H4 (cell line): ENCODE measurements at regions not wholly inside any gene's neighbourhood (a gene's known extent, or its start where the extent isn't known, plus 50 kb on each side); places are given as distances from the start of the nearest gene placed in this dataset.
"Not testable (repeated sequence)": the region's sequence is repeated elsewhere in the genome, so short reads cannot be mapped to it uniquely, and the experiment has no call there.

Experiments used
- DNase-seq: peaks from one replicate; pipeline ENCODE4 v3.0.0-alpha.2; 2015; ENCODE audit warnings: low spot score

DNA sequence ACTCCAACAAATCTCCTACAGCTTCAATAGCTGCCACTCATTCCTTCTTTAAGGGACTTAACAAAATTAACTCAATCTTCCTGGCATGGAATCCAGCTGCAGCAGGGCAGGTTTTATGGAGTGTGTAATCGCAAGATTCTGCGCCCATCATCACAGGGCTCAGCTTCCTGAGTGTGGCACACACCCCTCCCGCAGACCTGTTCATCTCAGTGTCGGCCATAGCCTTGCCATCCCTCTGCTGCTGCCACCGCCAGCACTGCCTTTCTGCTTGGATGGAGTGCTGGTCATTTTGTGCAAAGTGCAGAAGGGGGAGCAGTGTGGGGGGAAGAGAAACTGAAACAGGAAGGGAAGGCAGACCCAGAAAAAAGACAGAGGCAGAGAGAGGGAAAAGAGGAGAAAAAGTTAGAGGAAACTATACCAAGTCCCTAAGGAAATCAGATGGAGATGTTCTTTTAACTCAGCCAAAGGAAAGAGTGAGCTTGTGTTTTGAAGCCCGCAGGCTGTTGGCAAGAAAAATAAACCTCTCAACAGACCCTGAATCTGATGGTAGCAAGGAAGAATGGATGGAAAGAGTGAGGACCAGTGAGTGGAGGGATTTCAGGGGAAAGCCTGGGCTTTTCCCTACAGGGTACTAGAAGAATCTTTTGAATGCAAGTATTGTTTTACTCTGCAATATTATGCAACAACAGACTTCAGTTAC, 324.2 kb downstream of the SEC16B start:
- no peak for DNase-seq

DNA sequence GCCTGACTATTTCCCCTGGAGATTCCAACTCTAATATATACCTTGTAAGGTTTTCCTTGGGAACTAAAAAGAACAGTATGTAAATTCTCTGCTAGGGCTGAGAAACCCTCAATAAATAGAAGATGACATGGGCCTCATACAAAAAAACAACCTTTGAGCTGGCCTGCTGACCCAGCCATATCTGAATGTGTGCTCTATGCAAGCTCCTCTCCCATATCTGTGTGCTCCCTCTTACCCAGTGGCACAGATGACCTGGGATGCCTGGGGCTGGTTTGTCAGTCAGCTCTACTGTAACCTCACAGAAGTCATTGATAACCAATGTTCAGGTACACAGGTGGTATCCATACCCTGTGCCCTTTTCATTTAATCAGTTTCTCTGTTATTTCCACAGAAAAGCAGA, 329.2 kb downstream of the SEC16B start:
- no peak for DNase-seq

DNA sequence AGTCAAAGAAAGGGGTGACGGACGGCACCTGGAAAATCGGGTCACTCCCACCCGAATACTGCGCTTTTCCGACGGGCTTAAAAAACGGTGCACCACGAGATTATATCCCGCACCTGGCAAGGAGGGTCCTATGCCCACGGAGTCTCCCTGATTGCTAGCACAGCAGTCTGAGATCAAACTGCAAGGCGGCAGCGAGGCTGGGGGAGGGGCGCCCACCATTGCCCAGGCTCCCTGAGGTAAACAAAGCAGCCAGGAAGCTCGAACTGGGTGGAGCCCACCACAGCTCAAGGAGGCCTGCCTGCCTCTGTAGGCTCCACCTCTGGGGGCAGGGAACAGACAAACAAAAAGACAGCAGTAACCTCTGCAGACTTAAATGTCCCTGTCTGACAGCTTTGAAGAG, 335.7 kb downstream of the SEC16B start:
- DNase-seq: not testable (repeated sequence)

DNA sequence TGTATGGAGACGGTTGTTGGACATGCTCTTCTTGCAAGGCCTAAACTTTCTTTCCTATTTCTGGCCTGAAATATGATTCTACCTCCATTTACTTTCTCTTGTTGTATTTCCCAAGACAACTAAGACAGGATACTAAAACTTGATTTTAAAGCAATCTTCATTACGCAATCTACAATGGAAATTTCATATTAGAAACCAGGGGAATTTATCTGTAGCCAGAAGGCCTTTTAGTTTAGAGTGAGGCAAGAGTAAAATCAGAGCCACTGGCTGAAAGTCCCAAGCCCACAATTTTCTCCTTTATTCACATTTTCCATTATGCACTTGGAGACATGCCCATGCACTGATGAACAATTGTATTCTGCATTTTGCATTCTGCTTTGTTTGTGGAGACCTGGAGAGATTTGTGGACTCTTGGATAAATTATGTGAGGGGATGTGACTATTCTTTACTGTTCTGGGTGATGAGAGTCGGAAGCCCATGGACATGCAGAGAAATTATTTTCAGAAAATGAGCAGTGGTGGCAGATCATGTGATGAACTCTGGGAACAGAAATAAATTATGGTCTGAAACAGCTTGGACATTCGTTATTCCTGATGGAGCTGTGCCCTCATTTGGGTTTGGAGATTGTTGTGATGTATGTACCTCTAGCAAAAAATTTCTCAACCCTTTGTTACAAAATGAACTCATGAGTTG, 336.8 kb downstream of the SEC16B start:
- DNase-seq: no peak

DNA sequence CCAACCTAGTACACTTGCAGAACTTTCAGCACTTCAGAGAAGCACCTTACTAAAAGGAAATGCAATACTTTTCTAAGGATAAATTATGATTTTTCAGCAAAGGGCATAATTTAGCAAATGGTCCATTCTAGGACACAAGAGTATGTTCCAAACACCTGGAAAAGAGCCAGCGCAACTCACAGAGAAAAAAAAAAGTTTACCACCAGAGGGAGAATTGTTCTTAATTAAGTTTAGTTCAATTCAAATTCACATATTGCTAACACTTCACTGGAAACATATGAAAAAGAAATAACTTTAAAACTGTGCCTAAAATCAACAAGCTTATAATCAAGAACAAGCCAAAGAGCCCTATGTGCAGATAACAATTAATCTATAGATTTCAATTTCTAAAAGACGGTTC, 338.1 kb downstream of the SEC16B start:
- no peak for DNase-seq

DNA sequence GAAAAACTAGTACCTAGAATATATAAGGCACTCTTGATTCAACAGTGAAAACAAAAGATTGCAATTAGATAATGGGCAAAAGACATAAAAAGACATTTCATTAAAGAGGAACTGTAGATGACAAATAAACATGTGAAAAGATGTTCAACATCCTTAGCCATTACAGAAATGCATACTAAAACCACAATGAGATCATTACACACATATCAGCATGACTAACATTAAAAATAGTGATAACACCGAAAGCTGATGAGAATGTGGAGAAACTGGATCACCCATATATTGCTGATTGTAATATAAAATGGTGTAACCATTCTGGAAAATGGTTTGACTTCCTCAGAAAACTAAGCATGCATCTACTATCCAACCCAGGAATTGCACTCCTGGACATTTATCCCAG, 340.3 kb downstream of the SEC16B start:
- DNase-seq: no peak

DNA sequence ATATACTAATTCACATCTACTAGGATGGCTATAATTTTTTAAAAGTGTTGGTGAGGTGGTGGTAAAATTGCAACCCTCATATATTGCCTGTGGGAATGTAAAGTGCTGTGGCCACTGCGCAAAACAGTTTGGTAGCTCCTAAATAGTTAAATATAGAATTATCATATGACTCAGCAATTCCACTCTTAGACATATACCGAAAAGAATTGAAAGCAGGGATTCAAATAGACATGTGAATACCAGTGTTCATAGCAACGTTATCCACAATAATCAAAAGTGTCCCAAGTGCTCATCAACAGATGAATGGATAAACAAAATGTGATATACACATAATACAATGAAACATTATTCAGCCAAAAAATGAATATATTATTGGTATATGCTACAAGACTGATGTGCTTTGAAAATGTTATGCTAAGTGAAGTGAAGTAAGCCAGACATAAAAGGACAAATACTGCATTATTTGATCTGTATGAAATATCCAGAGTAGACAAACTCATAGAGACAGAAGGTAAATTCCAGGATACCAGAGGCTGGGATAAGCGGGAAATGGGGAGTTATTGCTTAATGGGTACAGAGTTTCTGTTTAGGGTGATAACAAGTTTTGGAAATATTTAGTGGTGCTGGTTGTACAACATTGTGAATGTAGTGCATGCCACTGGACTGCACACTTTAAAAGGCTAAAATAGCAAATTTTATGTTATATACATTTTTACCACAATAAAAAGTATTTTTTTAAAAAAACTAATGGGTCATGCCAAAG, 342.5 kb downstream of the SEC16B start:
- no peak for DNase-seq

DNA sequence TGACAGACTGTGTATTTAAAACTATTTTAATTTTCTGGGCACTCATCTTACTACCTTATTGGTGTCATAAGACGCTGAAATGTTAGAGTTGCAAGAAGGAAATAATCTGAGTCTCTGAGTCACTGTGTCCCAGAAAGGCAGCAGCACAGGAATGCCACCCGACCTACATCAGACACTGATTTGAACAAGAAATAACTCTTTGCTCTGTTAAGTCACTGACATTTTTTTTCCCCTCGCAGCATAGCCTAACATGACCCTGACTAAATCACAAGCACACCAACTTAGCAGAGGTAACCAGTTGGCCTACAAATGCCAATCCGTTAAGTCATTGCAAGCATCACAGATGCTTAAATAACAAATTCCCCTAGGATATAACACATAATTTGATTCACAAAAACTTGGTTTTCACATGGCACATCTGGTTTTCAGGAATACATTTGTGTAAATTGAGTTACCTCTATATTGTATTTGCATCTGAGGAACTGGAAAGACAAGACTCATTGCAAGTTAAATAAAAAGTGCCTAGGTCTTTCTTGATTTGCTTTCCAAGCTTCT, 349.1 kb downstream of the SEC16B start:
- DNase-seq: no peak

DNA sequence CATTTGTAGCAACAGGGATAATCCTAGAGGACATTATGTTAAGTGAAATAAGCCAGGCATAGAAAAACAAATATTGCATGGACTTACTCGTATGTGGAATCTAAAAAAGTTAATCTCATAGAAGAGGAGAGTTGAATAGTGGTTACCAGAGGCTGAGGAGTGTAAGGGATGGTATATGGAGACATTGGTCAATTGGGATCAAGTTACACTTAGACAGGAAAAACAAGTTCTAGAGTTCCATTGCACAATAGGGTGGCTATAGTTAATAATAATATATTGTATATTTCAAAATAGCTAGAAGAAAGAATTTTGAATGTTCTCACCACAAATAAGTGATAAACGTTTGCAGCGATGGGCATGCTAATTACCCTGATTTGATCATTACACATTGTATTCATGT, 354.6 kb downstream of the SEC16B start:
- no peak for DNase-seq

DNA sequence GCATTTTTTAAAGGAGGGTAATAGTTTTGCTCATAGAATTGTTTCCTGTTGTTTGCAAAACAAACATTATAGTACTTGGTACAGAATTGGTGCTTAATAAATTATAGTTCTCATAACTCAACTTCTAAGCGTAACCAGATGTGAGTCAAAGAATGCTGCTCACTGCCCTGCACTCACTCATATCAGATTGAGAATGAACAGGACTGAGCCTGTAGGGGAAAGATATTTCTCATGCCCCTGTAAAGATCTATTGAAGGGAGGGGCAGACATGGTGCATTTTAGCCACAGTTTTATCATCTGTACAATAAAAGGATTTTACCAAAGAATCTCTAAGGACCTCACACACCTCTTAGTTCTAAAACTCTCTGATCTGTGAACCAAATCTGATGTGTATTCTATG, 358.5 kb downstream of the SEC16B start:
- no peak for DNase-seq

DNA sequence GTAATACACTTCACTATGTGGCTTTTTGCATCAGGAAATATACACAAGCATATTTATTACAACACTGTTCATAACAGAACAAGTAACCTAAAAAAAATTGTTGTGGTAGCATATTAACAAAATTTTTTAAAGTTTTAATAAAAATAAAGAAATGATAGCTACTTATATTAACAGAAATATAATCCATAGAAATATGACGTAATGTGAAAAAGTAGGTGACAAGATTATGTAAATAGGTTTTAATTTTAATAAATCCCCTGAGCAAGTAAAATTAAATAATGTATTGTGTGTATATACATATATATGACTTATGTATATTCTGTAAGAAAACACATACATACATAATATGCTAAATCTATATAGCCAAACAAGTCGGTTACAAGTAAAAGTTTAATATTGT, 359.9 kb downstream of the SEC16B start:
- DNase-seq: no peak

DNA sequence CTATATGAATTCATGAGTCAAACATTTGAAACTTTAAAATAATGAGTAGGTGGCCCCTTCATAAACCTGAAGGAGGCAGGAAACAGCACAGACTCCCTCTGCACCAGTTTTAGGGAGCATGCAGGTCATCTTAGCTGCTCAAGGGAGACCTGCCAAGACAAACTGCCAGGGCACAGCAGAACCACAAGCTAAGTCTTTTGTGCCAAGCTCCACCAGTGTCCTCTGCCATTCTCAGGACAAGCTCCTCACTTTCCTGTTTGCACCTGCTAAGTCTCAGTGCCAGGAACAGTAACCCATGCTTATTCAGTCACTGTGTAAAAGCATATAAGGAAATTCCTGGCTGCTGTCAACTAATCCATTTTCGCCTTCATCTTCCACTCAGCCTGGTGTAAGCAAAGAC, 368.9 kb downstream of the SEC16B start:
- DNase-seq: no peak

DNA sequence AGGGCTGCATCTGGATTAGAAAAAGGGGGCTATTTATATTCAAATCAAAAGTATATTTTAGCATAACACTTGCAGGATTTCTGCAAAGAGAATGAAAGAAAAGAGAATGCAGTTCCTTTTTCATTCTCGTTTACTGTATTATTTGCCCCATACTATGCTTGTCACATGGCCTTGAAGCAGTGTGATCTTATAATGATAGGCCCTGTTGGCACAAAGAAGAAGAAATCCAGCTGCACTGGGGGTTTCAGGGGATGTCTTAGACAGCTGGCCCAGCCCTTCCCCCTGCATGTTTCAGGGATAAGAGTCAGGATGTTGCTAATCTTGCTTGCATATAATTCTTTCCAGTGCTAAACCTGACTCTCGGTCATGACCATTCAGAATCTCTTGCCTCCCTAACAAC, 369.5 kb downstream of the SEC16B start:
- no peak for DNase-seq

DNA sequence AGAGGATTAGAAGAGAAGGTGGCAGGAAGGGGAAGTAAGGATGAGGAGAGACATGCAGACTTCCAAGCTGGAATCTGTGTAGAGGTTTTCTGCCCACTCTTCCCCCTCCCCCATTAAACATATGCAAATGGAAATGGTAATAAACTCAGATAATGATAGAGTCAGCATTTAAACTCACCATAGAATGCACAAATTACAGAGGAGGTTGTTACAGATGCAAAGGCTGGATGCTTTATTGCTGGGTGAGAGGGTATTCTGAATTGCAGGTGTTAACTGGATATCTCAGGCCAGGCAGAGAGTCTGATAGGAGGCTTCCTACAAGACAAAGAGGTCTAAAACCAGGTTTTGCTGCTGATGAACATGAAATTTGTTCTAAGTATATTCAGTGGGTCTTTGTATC, 372.5 kb downstream of the SEC16B start:
- no peak for DNase-seq

DNA sequence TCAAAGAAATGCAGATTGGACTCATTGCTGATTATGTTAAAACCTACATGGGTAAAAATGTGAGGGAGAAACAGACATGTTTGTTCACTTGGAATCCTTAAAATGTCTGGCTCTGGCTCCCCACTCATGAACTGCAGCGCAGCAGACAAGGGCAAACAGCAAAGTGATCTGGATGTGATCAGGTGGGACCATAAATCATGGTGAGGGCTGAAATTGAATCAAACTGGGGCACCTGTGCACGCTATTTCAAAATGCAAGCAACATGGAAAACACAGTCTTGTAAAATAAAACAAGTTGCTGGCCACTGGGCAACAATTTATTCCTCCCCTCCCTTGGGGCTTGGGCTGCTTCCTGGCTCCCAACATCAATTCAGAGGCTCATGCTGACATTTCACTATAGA, 373.4 kb downstream of the SEC16B start:
- DNase-seq: no peak

DNA sequence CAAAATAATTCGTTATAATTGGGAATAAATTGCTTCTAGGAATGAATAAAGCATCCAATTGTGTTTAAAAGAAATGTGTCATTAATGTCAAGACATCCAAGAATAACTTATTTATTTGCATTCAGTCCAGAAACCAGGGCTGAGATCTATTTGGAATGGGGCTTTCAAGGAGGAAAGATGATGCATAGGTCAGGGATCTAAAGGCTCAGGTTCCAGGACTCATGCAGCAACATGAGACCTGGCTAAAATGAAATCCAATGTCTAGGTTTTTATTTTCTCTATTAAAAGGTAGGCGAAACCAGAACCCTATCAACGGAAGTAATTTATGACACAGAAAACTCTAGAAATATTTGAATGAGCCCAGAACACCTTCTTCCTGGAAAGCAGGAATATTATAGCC, 376.8 kb downstream of the SEC16B start:
- DNase-seq: no peak

DNA sequence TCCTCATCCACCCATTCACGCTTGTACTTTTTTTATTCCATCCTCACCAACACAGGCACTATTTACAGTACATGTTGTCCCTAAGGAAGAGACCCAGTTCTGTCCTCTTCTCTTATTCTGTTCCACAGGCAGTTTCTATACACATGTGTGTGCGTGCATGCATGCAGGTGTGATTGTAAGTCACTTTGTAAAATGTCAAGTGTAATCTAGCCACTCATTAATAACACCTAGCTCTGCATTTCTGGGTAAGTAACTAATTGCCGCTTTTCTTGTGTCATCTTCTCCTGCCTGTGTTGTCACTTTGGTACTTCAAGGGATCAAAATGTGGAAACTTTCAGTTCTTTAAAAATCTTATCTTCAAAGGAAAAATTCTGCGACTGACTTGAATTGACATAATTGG, 377.2 kb downstream of the SEC16B start:
- DNase-seq: no peak

DNA sequence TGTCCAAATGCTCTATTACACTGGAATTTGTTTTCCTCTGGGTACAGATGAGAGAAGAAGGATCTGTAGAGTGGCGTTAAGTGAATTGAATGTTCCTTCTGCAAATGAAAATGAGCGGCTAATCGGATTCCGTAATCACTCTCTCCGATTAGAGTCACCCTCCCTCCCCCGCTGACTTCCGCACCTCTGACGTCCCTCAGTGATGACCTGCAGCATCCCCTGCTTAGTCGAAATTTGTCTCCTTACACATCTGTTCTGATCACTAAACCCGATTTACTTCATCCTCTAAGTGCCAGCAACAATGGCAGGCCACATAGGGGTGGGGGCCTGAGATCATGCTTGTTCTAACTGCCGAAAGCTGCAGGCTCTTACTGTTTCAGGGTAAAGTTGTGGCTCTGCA, 378.7 kb downstream of the SEC16B start:
- DNase-seq: no peak

DNA sequence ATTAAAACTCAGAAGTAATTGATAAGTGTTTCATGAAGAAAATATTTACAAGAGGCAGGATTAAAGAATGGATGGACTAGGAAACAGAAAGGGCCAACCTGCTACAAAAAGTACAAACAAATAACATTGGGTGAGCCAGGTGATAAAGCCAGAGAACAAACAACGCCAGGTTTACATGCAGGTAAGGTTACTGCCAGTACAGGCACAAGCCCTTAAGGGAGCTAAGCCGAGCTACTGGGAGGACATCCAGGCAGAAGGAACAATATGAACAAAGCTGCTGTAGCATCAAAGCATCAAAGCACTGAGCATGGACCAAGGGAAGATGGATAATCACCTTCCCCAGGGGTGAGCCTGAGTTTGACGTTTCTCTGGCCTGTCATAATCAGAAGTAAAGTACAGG, 380.7 kb downstream of the SEC16B start:
- no peak for DNase-seq

DNA sequence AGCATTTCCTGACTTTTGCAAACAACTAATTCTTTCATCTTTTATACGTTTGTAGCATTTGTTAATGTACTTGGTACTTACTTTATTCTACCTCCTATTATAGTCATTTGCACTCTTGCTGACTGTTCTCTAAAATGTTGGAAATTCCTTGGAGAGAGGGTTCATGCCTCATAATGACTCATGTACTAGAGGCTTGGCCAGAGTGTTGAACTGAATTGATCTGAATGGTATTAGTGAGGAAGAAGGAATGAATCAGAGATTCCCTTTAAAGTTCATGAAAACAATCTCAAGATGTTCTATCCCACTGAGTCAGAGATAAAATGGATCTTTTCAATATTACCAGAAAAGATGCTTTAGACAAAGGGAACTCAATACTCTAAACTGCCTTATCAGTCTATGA, 383.4 kb downstream of the SEC16B start:
- no peak for DNase-seq

DNA sequence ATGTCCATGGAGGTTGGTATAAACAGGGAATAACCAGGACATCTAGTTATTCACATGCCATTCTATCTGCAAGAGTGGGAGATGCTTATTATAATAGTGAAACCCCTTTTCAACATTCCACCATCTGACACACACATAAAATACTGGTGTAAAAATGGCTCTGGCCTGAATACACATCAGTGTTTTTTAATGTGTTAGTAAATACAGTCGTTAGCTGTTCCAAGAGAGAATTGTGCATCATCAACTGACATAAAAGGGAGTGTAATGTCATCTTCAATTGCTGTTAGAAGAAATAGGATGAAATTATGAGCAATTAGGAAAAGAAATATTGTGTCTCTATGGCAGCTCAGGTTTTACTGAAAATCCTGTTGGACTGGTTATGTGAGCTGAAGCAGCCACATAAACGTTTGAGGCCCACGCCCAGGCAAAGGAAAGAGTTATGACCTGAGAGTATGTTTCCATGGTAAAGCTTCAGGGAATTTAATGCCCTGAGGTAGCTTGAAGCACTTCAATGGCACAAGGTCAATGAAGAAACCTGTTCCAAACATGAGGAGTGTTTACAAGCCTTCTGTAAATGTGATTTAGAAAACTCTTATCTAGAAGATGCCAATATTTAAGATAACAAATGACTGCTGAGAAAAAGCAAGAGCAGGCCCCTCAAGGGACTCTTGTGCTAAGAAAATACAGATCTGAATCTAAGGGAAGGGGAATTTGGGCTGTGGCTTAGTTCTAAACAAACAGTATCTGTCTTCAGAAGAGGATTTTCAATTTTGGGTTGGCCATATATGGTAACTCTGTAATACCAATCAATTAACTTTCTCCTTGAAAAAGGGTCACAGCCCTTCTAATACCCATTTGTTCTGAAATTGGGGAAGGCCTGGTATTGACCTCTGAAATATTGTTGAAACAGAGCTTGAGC, 384.3 kb downstream of the SEC16B start:
- no peak for DNase-seq

DNA sequence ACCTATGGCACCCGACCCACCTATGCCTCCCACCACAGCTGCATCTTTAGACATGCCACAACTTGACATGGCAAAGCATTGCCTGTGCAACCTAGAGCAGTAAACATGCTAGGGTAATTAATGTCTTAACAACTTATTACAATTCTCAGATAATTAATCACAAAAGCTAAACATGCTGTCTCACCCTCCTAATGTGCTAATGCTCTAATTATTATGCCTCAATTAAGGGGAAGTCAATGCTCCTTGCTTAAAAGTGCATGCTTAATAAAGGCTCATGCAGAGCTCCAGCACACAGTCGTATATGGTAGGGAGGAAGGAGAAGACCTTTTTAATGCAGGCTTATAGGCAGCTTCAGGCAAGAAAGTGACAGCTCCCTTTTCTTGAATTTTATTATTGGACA, 396.0 kb downstream of the SEC16B start:
- no peak for DNase-seq
